ENCODE measurements at regions not wholly inside any gene's neighbourhood (a gene's known extent, or its start where the extent isn't known, plus 50 kb on each side); places are given as distances from the start of the nearest gene placed in this dataset.

DNA sequence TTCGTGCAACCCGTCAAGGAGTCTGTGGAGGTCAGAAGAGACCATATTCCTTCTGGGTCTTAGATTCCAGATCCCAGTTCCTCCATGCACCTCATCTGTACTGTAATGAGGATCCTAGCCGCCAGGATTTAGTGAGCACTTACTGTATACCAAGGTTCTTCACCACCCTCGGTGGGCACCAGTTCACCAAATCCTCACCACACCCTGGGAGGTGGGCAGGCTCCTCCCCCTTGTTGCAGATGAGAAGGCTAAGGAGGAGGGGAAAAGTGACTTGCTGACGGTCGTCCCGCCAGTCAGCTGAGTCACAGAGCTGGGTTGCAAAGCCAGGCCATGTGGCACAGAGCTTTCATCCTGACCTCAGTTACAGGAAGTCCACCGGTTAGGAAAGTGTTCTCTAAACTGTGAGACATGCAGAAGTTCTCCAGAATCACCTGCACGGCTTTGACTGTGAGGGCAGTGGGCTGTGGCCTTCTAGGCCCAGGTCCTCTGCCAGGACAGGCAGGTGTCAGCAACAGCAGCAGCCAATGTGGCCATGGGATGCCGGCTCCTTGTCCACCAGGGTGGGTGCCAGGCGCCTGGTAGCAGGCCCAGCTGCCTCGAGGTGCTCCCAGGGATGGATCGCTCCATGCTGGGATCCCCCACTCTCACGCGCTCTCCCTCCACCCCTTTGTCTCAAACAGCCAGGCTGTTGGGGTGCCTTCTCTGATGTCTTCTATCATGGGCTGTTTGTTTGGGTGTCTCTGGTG lies 240.3 kb upstream of the GSE1 start:
- DNase-seq (ENCODE audit: low read depth), result peak; percentile 43

DNA sequence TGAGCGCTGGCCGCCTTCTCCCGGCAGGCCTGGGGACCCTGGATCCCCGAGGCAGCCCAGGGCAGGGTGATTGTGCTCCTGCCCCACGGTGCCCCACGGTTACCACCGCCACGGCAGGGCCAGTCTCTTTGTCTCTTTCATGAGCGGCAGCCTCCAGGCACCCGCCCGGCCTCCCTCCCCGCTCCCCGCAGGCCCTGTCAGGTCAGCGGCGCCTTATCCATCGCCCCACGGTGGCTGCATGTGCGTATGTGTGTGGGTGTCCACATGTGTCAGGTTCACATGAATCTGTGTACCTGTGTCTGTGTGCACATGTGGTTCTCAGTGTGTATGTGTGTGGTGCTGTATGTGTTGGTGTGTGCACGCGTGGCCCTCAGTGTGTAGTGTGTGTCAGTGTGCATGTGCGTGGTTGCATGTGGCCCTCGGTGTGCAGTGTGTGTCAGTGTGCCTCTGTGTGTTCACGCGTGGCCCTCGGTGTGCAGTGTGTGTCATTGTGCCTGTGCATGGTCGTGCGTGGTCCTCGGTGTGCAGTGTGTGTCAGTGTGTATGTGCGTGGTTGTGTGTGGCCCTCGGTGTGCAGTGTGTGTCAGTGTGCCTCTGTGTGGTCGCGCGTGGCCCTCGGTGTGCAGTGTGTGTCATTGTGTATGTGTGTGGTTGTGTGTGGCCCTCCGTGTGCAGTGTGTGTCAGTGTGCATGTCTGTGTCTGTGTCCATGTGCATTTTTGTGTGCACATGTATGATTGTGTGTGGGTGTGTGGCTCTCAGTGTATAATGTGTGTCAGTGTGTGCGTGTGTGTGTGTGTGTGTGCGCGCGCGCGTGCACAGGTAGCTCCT lies 239.2 kb upstream of the GSE1 start:
- no peak for DNase-seq (ENCODE audit: low read depth)

DNA sequence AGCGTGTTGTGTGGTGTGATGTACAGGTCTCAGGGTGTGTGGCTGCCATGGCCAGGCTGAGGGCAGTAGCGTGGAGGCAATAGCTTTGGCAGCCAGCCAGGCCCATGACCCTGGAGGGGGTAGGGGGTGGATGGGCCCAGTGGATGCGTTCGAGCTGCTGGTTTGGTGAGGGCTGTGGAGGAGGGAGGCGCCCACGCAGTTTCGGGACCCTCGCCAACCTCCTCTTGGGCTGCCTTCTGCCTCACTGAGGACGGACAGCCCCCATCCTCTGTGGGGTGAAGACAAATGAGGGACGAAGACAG lies 238.6 kb upstream of the GSE1 start:
- no peak for DNase-seq (ENCODE audit: low read depth)

DNA sequence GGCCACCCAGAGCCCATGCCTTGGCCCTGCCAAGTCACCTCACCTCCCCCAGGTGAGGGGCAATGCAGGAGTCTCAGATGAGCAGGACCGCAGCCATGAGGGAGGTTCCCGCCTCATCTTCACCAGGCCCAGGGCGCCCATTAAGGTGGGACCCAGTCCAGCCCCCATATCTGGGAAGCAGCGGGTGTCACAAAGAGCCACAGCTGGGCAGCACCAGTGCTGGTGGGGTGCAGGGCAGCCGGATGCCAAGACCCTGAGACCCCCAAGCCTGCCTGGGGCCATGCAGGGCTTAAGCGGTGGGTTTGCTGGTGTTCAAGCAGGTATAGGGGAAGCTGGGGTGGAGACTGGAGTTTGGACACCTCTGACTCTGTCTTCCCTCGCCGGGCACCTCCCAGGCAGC lies 237.8 kb upstream of the GSE1 start:
- DNase-seq (ENCODE audit: low read depth), result no peak

DNA sequence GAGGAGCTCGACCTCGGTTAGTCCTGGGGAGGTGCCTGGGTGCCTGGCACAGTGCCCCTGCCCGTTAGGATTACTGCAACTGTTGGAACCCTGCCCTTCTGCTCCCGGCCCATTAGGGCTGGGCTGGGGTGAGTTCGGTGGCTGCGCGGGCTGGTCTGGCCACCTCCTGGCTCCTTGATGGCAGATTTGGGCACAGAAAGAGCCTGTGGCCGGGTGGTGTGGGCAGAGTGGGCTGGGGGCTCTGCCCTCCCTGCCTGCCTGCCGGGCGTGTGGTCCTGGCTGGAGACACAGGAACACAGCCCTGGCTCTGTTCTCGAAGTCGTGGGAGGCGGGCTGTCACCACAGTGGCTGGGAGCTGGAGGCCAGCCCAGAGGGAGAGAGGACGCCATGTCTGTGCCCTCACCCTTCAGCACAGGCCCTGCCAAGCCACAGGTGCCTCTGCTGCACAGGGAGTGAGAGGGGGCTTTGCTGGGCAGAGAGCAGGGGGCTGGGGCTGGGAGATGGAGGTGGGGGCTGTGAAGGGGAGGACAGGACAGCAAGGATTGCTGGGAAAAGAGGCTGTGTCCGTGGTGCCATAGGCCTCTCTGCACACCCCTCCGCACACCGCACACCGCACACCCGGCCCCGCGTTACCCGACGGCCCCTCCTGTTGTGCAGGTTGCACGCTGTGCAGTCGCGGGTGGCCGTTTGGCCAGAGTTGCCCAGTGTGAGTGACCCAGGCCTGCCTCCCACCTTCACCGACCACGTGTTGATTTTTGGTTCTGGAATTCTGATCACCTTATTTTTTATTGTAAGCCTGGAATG lies 236.6 kb upstream of the GSE1 start:
- DNase-seq (ENCODE audit: low read depth), result peak; percentile 47

DNA sequence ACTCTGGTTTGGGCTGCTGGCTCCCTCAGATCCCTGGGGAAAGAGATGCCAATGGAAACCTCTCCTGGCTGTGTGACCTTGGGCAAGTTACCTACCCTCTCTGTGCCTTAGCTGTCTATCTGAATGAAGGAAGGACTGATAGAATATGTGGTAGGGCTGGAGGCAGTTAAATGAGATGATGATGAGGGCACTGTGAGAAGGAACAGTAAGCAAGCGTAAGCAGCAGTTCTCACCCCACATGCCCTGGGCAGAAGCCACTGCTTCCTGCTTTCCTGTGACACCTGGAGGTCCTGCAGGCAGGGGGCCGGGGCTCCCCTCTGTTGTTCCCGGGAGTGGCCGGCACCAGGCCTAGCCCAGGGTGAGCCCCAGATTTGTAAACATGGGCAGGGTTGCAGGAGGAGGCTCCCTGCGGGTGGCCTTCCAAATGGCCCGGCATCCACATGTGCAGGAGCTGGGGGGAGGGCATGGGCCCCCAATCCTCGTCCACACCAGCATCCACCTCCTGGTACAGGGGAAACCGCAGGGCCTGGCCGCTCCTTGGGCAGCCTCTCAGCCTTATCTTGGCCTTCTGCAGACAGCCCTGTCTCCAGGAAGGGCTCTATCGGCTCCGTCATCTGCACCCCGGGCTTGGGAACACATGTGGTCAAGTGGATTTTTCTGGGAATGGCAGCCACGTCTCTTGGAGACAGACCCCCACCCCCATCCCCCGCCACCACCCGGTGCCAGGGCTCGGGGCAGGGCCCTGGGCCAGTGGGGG lies 235.6 kb upstream of the GSE1 start:
- no peak for DNase-seq (ENCODE audit: low read depth)

DNA sequence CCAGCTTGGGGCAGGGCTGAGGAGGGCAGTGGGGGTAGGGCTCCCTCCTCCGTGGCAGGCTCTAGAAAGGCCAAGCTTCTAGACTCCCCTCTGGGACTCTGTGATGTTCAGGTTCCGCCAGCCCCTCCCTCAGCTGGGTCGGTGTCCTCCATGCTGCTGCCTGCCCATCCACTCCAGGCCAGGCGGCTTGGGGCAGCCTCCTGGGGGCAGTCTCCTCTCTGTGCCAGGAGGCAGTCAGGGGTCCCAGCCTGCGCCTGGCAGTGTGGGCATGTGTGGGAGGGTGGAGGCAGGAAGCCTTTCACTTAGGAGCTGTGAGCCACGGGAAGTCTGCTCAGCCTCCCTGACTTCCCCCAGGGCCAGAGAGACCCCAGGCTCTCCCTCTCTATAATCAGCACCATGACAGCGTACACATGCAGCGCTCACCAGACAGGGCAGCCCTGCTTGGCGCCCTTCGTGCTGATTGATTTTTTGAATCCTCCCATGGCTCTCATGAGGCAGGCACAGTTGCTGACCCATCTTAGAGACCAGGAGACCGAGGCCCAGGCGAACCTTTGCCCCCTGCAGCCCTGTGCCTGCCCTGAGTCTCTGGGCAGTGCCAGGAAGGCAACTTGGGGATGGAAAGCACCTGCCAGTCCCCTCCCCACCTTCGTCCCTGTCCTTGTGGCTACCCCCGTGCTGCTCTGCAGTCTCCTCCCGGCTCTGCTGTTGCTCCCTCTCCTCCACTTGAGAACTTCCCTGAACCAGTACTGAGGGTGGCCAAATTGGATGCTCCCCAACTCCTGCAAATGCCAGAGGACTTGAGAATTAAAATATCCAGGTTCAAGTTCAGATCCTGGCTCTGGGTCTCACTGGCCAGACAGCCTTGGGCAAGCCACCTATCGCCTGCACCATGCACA lies 234.7 kb upstream of the GSE1 start:
- no peak for DNase-seq (ENCODE audit: low read depth)

DNA sequence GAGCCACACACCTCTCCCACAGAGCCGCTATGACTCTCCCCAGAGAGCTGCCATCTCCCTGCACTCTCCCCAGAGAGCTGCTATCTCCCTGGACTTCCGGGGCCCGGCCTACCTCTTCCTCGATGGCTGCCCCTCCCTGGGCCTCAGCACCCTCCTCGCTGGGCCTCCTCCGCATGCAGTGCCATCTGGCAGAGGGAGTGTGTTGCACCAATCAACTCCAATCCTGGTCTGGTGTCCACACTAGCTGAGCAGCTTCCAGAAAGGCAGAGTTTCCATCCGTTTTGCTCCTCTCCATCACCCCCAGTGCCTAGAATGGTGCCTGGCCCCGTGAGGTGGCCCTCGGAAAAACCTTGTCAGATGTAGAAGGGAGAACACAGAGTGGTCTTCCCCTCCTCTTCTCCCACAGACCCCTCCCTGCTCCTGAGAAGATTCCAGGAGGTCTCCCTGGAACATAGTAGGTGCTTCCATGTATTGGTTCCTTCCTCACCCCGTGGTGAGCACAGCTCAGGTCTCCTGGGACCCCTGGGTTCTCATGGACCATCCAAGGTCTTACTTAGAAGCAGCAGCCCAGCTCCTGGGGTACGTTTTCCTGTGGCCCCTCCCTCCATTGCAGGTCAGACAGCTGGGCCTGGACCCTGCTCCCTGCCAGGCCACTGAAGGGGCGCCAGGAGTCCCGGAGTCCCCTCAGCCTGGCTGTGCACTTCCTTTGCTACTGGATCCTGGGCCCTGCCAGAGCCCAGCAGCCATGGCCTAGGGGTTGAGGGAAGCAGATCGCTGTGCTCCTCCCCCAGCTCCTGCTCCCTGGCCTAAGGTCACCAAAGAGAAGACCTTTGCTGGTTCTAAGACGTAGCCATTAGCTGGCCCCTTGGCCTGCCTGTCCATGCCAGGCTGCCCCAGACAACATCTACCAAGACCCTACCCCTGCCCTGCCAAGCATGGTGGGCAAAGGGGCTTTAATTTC lies 233.8 kb upstream of the GSE1 start:
- no peak for DNase-seq (ENCODE audit: low read depth)

DNA sequence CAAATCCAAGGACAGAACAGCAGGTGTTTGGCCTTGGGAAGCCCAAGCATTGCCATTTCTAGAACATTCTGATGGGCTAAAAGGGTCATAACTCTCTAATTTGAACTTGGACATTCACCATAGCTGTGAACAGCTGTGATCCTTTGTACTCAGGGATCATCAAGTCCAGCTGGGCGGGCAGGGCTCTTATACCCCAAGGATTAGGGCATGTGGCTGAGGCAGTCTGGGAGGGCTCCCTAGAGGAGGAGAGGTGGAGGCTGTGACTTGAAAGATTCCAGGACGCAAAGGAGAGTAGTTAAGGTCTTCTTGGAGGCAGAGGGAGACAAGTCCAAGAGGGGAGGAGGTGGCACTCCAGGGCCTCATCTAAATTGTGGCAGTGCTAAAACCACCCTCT lies 233.1 kb upstream of the GSE1 start:
- DNase-seq (ENCODE audit: low read depth), result peak; percentile 53

DNA sequence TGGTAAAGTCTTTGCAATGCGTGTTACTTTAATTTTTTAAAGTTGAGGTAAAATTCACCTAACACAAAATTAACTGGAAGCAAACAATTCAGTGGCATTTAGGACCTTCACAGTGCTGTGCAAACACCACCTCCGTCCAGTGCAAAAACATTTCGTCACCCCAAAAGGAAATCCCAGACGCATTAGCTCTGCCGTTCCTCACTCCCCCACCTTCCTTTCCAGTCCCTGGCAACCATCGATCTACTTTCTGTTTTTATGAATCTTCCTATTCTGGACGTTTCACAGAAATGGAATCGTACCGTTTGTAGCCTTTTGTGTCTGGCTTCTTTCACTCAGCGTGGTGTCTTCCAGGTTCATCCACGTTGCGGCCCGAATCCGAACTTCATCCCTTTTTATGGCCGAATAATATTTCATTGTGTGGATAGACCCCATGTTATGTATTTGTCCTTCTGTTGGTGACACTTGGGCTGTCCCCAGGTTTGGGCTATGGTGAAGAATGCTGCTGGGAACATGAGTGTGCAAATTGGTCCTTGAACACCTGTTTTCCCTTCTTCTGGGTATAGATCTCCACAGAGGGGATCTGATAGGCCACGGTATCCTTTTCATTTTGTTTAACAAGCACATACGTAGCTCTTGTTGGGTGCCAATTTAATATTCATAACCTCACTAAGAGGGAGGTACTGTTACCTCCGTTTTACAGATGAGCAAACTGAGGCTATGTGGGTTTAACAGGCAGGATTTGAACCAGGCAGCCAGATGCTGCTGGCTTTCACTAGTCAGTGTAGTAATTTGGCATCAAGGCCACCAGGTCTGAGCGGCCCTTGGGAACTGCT lies 232.0 kb upstream of the GSE1 start:
- no peak for DNase-seq (ENCODE audit: low read depth)

DNA sequence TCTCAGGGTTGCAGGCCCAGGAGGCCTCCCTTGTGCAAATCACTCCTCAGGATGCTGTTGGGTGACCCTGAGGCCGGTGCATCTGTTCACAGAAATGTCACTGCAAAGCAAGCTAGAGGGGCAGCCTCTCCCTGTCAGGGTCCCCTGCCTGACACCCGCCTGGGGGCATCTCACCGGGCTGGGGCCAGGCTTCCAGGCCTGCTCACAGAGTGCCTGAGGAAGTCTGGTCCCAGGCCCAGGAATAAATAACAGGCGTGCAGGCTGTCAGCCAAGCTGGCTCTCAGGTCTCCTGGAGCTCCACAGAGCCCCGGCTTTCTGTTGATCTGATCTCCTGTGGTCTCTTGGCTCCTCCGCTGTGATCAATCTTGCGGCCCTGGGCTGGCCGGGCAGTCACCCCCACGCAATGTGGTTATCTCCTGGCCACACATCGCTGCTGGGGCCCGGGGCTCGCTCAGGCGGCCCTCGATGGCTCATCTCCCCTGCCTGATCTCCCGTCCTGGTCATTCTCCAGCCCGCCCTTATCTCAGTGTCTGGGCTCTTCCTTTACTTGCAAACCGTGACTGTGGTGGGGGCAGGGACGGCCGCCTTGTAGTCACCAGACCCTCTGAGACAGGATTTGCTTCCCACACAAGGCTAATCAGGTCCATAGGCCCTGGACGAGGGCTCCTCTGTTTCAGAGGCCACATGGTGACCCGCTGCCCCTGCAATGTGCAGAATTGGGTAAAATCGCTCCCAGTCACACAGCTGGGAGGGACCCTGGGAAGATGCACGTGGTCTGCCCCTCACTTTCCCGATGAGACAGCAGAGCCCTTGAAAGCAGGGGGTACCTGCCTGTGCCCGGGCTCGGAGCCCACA lies 231.2 kb upstream of the GSE1 start:
- DNase-seq (ENCODE audit: low read depth), result no peak

DNA sequence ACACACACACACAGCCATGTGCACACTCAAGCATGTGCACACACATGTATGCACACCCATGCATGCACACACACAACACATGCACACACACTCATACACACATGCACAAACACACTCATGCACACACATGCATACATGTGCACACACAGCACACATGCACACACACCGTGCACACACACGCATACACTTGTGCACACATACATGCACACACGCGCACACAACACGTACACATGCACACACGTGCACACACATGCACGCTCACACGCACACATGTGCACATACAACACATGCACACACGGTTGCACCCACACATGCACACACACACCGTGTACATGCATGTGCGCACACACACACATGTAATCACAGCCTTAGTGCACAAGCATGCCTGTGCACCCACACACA lies 230.4 kb upstream of the GSE1 start:
- no peak for DNase-seq (ENCODE audit: low read depth)

DNA sequence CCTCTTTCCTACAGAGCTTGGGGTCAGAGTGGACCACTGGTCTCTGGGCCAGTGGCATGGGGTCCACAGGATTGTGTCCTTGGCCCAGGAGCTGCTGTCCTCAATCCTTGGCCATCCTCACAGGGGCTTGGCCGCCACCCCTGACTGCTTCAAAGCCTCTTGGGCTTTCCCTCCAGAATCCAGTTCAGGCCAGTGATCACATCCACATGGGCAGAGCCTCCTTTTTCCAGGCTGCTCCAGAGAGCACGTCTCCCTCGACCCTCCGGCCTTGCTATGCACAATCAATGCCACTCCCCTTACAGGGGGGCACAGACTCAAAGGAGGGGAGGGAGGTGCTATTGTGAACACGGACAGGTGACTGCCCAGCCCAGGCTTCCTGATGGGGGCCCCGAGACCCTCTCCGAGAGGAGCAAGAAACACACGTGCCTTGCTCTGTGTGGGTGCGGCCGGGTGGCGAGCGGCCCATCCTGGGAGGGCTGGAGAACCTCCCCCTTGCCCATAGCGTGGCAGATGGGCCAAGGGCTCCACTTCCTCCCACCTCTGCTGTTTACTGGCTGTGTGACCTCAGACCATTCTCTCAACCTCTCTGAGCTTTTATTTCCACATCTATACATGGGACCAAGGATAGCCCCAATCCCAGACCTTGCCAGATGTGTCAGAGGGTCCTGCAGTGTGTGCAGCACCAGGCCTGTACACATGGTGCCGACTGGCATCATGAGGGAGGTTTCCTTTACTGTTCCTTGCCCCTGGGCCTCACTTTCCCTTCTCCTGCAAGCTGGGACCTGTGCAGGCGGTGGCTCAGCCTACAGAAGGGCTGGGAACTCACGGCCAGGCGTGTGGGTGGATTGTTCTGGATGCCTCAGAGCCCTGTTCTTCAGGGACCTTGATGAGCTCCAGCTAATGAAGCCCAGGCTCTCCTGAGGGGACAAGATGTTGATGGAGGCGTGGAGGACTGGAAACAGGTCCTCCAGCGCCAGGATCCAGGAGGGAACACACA lies 229.0 kb upstream of the GSE1 start:
- no peak for DNase-seq (ENCODE audit: low read depth)

DNA sequence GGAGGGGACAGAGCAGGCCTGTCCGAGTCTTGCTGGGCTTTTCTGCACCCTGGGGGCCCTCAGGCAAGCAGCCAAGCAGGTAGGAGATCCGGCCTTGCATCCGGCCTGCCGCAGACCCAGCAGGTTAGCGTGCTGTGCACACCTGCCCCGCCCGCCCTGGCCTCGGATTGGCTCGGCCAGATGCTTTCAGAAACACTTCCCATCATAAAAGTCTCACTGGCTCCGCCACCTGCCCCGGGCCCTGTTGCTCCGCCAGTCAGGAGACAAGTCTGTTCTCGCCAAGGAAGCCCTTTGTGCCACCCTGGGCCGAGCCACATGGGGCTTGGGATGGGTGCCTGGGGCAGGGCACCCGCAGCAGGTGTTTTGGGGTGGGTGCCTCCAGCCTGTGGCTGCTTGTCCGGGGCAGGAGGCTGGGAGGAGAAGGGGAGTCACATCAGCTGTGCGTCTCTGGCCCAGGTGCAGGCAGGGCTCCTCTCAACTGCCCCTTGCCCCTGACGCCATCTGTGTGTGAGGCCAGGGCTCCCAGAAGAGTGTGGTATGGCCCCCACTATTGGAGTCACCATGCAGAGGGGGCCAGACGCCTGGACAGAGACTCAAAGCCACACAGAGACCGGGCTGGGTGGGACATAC lies 228.2 kb upstream of the GSE1 start:
- no peak for DNase-seq (ENCODE audit: low read depth)

DNA sequence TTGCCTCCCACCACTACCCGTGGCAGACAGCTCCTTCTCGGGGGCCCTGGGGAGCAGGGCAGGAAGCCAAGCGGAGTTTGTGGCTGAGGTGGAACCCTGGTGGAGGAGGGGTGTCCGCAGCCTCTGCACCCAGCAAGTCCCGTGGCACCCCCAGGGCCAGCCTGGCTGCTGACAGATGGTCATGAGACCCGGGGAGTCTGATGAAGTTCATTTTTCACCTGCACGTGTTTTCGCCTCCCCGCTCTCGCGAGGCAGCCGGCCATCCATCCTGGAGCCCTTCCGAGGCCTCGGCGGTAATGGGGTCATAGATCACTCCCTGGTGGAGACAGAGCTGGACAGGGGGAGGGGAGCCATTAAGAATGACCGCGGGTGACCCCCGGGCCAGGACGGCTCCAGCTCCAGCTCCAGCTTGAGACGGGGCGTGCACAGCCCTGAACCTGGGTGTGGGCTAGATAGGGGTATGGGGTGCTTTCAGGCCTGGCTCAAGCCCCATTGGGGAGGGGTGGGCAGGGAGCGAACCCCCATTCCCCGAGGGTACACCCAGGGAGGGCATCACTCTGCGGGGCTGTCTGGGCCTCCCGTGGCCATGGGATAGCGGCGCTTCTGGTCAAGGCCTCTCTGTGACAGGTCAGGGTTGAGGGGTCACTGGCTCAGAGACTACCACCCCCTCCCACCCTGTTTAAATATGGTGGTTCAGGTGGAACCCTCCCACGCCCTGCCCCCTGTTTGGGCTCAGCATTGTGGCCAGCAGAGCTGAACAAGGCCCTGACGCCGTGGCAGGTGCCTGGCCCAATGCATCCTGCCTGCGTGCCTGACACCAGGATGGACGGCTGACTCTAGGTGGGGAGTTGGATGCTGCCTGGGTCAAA lies 227.4 kb upstream of the GSE1 start:
- no peak for DNase-seq (ENCODE audit: low read depth)
